HFF-Myc (cell line): ENCODE measurements at regions not wholly inside any gene's neighbourhood (a gene's known extent, or its start where the extent isn't known, plus 50 kb on each side); places are given as distances from the start of the nearest gene placed in this dataset.

Experiments used
- DNase-seq: peaks from one replicate; pipeline ENCODE4 v3.0.0-alpha.2; 2011; ENCODE audit warnings: low read depth; ENCODE audit errors: extremely low read depth
- H3K4me3 ChIP-seq: replicated peaks from 2 replicates; pipeline ENCODE4 v1.5.1; 2011; ENCODE audit warnings: low read depth, mild to moderate bottlenecking, control low read depth, low read length
- TF ChIP-seq, protein P1 (sequence below): IDR thresholded peaks from 2 replicates; pipeline ENCODE4 v1.5.1; 2012; ENCODE audit warnings: mild to moderate bottlenecking, low read depth, low read length, control low read depth; ENCODE audit errors: missing control alignments

GRCh38 chr18:55105873-55106272 lies 146.6 kb upstream of the CCDC68 start:
- H3K4me3 ChIP-seq = no peak overlapping the region
- DNase-seq = no peak
- TF ChIP-seq, protein P1, sequence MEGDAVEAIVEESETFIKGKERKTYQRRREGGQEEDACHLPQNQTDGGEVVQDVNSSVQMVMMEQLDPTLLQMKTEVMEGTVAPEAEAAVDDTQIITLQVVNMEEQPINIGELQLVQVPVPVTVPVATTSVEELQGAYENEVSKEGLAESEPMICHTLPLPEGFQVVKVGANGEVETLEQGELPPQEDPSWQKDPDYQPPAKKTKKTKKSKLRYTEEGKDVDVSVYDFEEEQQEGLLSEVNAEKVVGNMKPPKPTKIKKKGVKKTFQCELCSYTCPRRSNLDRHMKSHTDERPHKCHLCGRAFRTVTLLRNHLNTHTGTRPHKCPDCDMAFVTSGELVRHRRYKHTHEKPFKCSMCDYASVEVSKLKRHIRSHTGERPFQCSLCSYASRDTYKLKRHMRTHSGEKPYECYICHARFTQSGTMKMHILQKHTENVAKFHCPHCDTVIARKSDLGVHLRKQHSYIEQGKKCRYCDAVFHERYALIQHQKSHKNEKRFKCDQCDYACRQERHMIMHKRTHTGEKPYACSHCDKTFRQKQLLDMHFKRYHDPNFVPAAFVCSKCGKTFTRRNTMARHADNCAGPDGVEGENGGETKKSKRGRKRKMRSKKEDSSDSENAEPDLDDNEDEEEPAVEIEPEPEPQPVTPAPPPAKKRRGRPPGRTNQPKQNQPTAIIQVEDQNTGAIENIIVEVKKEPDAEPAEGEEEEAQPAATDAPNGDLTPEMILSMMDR = no peak

- no peak overlapping the region for H3K4me3 ChIP-seq
- DNase-seq = no peak
- TF ChIP-seq, protein P1 = no peak
These were observed 143.7 kb upstream of the CCDC68 start for GRCh38 chr18:55102958-55103456.

GRCh38 chr18:55102501-55102900 lies 143.2 kb upstream of the CCDC68 start:
- no peak for DNase-seq
- no peak overlapping the region for H3K4me3 ChIP-seq
- TF ChIP-seq, protein P1 = no peak

DNA sequence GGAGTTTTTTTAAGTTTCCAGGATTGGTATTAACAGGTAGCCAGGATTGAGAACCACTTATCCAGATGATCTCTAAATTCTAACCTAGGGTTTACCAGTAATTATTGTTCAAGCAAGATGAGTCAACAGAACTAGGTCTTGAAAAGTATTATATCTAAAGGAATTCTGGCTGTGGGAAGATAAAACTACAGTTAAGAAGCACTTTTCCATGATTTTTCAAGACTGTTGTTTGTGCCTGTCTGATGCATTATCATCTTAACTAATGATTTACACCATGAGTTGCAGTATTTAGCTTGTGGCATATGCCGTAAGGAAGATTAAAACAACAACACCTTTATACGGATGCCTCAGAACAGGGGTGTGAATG lies 142.2 kb upstream of the CCDC68 start:
- DNase-seq = no peak
- TF ChIP-seq, protein P1 = no peak
- no peak overlapping the region for H3K4me3 ChIP-seq

GRCh38 chr18:55100817-55101457 lies 141.7 kb upstream of the CCDC68 start:
- no peak overlapping the region for H3K4me3 ChIP-seq
- TF ChIP-seq, protein P1 = no peak
- no peak for DNase-seq

DNA sequence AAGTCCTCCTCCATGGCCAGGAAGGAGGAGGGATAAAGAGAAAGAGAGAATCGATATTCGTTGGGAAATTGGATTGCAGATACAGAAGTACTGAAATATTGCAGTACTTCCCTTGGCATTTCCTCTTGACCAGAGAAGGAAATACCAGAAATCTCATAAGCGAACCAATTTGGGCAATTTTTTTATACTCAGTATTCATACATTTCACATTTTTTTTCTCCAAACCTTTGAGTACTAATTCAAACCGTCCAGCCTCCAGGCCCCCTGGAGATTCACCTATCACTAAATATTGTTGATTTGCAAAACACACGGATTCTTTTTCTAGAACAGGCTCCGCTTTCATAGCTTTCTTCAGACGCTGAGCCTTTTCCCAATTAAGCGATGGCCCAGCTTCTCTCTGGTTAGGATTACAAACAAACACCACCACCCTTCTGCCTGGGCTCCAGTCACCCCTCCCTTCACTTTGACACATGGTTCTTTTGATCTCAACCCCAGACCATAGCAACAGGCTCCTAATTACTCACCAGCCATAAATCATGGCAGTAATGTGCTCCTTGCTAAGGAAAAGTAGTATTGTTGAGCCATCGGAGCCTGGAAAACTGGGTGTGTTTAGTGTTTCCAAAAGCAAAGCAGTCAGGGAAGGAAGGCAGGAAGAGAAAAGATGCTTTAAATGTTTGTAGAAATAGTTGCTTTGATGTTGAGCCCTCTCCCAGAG lies 138.4 kb upstream of the CCDC68 start:
- TF ChIP-seq, protein P1 = no peak
- no peak overlapping the region for H3K4me3 ChIP-seq
- DNase-seq = peak; percentile 73
